ENCODE measurements at regions not wholly inside any gene's neighbourhood (a gene's known extent, or its start where the extent isn't known, plus 50 kb on each side); places are given as distances from the start of the nearest gene placed in this dataset.
"Not testable (repeated sequence)": the region's sequence is repeated elsewhere in the genome, so short reads cannot be mapped to it uniquely, and the experiment has no call there.

DNA sequence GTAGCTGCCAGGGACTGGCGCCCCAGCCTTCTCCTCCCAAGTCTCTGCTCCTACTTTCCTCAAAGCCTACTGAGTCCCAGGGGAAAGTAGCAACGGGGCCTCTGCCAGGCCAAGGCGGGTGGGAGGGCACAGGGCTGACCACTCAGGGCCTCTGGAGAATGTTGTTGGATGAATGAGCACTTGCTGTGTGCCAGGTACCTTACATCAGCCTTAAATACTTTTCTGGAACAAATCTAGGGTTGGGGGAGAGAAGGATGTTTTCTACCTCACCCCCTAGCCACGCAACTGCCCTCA, 119.3 kb upstream of the ZBTB40 start:
- CTCF ChIA-PET: interaction anchor here (0.6 kb wide), 1 partner anchor 80 kb away, joined by 7 read pairs; no protein-coding TSS in a partner anchor
- no peak for DNase-seq (ENCODE audit: low spot score)
- no peak overlapping the region for H3K27ac ChIP-seq
- POLR2A ChIA-PET (ENCODE audit: low non-redundant PET): no interaction called here
- TF ChIP-seq, protein P1, sequence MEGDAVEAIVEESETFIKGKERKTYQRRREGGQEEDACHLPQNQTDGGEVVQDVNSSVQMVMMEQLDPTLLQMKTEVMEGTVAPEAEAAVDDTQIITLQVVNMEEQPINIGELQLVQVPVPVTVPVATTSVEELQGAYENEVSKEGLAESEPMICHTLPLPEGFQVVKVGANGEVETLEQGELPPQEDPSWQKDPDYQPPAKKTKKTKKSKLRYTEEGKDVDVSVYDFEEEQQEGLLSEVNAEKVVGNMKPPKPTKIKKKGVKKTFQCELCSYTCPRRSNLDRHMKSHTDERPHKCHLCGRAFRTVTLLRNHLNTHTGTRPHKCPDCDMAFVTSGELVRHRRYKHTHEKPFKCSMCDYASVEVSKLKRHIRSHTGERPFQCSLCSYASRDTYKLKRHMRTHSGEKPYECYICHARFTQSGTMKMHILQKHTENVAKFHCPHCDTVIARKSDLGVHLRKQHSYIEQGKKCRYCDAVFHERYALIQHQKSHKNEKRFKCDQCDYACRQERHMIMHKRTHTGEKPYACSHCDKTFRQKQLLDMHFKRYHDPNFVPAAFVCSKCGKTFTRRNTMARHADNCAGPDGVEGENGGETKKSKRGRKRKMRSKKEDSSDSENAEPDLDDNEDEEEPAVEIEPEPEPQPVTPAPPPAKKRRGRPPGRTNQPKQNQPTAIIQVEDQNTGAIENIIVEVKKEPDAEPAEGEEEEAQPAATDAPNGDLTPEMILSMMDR (conservative IDR thresholded peaks at IDR 0.05; ENCODE audit: low read depth): no peak

DNA sequence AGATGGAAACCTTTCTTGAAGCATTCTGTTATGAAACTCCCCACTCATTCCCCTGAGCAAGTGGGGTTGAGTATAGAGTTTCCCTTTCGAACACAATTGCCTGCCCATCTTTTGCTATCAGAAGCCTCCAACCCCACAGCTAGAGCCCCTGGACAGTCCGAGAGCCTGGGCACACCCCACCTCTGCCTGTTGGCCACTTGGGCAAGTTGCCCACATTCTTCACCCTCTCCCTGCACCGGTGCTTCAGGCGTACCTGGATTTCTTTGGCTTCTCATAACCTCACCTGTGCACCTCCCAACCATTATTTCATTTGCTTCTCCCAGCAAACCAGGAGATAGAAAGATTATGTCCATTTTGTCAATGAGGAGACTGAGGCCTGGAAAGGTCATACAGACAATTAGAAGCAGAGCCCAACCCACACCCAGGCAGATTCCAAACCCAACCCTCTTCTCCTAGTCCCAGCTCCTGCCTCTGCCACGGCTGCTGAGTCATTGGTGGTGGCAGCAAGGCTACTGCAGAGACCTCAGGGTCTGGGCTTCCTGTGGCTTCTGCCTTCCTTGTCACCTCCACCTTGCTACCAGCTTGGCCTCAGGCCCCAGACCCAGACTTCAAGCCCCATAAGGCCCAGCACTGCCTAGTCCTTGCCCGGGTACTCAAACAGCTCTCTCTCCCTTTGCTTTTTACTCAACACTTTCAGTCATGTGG, 118.7 kb upstream of the ZBTB40 start:
- no peak for DNase-seq (ENCODE audit: low spot score)
- ChIA-PET POLR2A (ENCODE audit: low non-redundant PET) (no interaction called here), CTCF (interaction anchor here (0.6 kb wide), 1 partner anchor 81 kb away, joined by 7 read pairs; no protein-coding TSS in a partner anchor)
- no peak overlapping the region for H3K27ac ChIP-seq
- TF ChIP-seq, protein P1 (conservative IDR thresholded peaks at IDR 0.05; ENCODE audit: low read depth): no peak

DNA sequence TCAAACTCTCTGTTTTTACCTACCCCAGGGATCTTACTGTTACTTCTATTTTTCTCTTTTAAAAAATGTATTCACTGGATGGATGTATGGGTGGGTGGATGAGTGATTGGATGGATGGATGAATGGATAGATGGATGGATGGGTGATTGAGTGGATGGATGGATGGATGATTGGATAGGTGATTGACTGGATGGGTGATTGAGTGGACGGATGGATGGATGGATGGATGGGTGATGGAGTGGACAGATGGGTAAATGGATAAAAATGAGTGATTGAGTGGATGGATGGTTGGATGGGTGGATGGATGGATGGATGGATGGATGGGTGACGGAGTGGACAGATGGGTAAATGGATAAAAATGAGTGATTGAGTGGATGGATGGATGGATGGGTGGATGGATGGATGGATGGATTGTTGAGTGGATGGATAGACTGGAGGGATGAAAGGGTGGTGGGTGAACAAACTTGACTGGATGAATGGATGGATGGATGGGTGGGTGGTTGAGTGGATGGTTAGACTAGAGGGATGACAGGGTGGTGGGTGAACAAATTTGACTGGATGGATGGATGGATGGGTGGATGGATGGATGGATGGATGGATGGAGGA, 118.0 kb upstream of the ZBTB40 start:
- H3K27ac ChIP-seq: no peak overlapping the region
- CTCF ChIA-PET: no interaction called here
- DNase-seq (ENCODE audit: low spot score): no peak
- TF ChIP-seq, protein P1 (conservative IDR thresholded peaks at IDR 0.05; ENCODE audit: low read depth): no peak
- POLR2A ChIA-PET (ENCODE audit: low non-redundant PET): no interaction called here

DNA sequence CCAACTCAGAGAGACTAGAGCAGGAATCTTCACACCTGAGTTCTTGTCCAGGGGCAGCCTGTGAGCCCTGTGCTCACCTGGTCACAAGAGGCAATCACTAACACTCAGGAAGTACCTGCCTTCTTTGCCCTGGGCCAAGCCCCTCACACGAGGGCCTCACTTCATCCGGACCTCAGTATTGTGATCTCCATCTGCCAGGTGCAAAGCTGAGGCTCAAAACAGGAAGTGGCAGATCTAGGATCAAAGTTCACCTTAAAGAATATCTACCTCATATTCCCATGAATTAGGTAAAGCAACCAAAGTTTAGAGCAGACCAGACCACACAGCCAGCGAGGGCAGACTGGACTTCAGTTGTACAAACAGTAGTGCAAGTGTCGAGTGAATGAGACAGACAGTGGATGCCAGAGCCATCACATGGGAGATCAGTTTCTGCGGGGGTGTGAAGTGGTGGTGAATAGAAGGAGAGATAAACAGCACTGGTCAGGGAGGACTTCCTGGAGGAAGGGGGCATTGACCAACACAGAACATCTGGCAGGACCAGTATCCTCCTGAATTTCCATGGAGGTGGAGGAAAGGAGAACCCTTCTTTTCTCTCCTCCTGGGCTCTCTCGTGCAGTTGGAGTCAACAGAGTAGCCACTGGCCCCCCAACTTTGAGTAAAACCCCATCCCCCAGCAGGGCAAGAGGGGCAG, 116.6 kb upstream of the ZBTB40 start:
- TF ChIP-seq, protein P1 (conservative IDR thresholded peaks at IDR 0.05; ENCODE audit: low read depth): no peak
- CTCF ChIA-PET: no interaction called here
- no peak overlapping the region for H3K27ac ChIP-seq
- no peak for DNase-seq (ENCODE audit: low spot score)
- POLR2A ChIA-PET (ENCODE audit: low non-redundant PET): no interaction called here

DNA sequence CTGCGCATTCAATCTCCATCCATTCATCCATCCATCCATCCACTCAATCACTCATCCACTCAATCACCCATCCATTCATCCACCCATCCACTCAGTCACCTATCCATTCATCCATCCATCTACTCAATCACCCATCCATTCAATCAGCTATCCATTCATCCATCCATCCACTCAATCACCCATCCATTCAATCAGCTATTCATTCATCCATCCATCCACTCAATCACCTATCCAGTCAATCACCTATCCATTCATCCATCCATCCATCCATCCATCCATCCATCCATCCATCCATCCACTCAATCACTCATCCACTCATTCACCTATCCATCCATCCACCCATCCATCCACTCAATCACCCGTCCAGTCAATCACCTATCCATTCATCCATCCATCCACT, 115.4 kb upstream of the ZBTB40 start:
- DNase-seq (ENCODE audit: low spot score); POLR2A ChIA-PET (ENCODE audit: low non-redundant PET); H3K27ac ChIP-seq; CTCF ChIA-PET: not testable (repeated sequence)

DNA sequence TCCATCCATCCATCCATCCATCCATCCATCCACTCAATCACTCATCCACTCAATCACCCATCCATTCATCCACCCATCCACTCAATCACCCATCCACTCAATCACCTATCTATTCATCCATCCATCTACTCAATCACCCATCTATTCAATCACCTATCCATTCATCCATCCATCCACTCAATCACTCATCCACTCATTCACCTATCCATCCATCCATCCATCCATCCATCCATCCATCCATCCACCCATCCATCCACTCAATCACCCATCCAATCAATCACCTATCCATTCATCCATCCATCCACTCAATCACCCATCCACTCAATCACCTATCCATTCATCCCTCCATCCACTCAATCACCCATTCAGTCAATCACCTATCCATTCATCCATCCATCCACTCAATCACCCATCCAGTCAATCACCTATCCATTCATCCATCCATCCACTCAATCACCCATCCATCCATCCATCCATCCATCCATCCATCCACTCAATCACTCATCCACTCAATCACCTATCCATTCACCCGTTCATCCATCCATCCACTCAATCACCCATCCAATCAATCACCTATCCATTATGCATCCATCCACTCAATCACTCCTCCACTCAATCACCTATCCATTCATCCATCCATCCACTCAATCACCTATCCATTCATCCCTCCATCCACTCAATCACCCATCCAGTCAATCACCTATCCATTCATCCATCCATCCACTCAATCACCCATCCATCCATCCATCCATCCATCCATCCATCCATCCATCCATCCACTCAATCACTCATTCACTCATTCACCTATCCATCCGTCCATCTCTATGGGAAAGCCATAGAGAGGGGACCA, 114.7 kb upstream of the ZBTB40 start:
- DNase-seq (ENCODE audit: low spot score); CTCF ChIA-PET; POLR2A ChIA-PET (ENCODE audit: low non-redundant PET); H3K27ac ChIP-seq: not testable (repeated sequence)

DNA sequence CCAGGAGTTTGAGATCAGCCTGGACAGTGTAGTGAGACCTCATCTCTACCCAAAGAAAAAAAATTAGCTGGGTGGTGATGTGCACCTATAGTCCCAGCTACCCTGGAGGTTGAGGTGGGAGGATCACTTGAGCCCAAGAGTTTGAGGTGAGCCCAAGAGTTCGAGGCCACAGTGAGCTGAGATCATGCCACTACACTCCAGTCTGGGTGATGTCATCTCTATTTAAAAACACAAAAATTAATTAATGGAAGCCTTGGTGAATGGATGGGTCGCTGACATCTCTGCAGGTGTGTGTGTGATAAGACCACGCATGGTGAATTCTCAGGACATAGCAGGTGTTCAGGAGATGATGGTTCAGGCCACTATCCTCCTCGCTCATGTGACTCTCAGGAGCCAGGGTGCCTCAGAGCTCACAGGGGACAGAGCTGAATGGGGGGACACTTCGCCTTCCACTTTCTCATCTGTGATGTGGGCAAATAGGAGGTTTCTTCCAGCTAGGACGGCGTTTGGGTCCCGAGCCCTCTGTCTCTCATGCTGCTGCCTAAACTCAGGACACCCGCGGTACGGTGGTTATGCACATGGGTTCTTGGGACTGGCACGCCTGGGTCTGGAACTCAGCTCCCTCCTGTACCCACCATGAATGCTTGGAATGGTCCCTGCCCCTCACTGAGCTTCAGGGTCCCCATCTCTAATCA, 113.4 kb upstream of the ZBTB40 start:
- ChIA-PET CTCF (interaction anchor here (0.5 kb wide), 1 partner anchor 63 kb away, joined by 4 read pairs; no protein-coding TSS in a partner anchor), POLR2A (ENCODE audit: low non-redundant PET) (no interaction called here)
- no peak overlapping the region for H3K27ac ChIP-seq
- no peak for DNase-seq (ENCODE audit: low spot score)
- TF ChIP-seq, protein P1 (conservative IDR thresholded peaks at IDR 0.05; ENCODE audit: low read depth): no peak
